GM12801 (cell line): ENCODE measurements at regions not wholly inside any gene's neighbourhood (a gene's known extent, or its start where the extent isn't known, plus 50 kb on each side); places are given as distances from the start of the nearest gene placed in this dataset.

Source experiments
- TF ChIP-seq, protein P1 (sequence below): IDR thresholded peaks from one replicate; pipeline ENCODE4 v1.5.1; 2011; ENCODE audit warnings: control low read depth; ENCODE audit not compliant: insufficient read length; ENCODE audit errors: extremely low read depth

DNA sequence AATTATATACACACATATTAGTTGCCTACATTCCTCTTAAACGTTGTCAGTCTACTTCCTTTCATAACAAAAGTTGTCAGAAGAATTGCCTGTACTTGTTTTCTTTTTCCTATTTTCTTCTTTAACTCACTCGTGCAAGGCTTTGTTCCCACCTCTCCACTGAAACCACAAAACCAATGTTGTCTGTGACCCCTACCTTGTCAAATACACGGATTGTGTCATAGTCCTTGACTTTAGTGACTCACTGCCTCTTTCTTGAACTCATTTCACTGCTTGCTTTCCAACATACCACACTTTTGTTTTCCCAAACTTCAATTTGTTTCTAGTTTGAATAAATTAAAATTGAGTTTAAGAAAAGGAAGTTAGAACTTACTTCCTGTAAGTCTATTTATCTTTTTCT, 283.9 kb upstream of the AGA start:
- TF ChIP-seq, protein P1, sequence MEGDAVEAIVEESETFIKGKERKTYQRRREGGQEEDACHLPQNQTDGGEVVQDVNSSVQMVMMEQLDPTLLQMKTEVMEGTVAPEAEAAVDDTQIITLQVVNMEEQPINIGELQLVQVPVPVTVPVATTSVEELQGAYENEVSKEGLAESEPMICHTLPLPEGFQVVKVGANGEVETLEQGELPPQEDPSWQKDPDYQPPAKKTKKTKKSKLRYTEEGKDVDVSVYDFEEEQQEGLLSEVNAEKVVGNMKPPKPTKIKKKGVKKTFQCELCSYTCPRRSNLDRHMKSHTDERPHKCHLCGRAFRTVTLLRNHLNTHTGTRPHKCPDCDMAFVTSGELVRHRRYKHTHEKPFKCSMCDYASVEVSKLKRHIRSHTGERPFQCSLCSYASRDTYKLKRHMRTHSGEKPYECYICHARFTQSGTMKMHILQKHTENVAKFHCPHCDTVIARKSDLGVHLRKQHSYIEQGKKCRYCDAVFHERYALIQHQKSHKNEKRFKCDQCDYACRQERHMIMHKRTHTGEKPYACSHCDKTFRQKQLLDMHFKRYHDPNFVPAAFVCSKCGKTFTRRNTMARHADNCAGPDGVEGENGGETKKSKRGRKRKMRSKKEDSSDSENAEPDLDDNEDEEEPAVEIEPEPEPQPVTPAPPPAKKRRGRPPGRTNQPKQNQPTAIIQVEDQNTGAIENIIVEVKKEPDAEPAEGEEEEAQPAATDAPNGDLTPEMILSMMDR, result no peak

GRCh38 chr4:177728361-177729152, 286.3 kb upstream of the AGA start:
- TF ChIP-seq, protein P1, result no peak

GRCh38 chr4:177729681-177730080, 287.4 kb upstream of the AGA start:
- TF ChIP-seq, protein P1, result no peak

DNA sequence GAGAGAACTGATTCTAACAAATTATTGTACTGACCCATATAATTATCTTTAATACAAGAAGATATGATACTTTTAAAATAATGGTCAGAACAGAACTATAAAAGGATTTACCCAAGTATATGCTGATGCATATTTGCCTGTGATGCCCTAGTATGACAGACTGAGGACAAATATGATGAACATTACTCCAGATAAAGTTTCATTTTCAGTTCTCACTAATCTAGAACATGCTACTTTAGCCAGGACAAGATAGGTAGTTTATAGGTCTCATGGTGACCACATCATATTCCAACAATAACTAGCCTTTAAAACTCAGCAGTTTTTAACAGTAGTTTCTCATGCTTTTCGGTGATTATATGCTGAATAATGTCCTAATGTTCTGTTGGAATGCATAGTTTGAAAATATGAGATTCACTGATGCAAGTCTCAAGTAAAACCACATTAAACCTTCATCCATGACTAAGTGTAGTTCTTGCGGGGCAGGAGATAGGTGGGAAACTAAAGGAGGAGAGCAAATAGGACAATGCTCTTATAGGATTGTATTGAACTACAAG, 295.2 kb upstream of the AGA start:
- TF ChIP-seq, protein P1, result no peak

- TF ChIP-seq, protein P1, result no peak
These were observed 298.3 kb upstream of the AGA start for GRCh38 chr4:177740563-177740962.

- TF ChIP-seq, protein P1, result no peak
These were observed 317.5 kb upstream of the AGA start for GRCh38 chr4:177759729-177760128.

DNA sequence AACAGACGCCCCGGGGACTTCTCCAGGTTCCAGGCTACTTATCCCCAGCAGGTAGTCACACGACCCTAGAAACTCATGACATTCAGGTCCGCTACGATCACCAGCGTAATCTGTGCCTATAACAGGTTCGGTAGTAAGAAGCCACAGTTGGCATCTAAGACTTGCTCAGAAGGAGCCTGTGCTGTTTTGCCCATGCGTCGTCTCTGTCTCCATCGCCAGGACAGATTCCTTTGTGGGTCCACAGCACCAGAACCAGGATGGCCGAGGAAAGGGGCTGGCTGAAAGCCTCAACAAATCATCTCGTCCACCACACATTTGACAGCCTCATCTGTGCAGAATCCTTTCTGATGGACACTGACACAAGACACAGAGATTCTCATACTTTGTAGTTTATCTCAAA, 319.5 kb upstream of the AGA start:
- TF ChIP-seq, protein P1, result no peak
